HG03378 (cell line): ENCODE measurements at regions not wholly inside any gene's neighbourhood (a gene's known extent, or its start where the extent isn't known, plus 50 kb on each side); places are given as distances from the start of the nearest gene placed in this dataset.

Source experiments
- ATAC-seq: cut with Tn5 transposase; IDR thresholded peaks from one replicate; pipeline ENCODE4 v1.9.1; 2021; ENCODE audit warnings: mild to moderate bottlenecking, moderate library complexity; ENCODE audit not compliant: unreplicated experiment

DNA sequence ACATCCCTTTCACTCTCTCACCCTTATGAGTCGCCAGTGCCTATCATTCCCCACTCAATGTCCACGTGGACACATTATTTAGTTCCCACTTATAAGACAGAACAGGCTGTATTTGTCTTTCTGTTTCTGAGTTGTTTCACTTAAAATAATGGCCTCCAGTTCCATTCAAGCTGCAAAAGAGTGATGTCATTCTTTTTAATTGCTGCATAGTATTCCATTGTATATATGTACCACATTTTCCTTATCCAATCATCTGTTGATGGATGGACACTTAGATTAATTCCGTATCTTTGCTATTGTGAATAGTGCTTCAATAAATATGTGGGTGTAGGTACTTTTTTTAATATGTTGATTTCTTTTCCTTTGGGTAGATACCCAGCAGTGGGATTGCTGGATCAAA lies 79.1 kb downstream of the ZNF365 start:
- ATAC-seq: no peak

DNA sequence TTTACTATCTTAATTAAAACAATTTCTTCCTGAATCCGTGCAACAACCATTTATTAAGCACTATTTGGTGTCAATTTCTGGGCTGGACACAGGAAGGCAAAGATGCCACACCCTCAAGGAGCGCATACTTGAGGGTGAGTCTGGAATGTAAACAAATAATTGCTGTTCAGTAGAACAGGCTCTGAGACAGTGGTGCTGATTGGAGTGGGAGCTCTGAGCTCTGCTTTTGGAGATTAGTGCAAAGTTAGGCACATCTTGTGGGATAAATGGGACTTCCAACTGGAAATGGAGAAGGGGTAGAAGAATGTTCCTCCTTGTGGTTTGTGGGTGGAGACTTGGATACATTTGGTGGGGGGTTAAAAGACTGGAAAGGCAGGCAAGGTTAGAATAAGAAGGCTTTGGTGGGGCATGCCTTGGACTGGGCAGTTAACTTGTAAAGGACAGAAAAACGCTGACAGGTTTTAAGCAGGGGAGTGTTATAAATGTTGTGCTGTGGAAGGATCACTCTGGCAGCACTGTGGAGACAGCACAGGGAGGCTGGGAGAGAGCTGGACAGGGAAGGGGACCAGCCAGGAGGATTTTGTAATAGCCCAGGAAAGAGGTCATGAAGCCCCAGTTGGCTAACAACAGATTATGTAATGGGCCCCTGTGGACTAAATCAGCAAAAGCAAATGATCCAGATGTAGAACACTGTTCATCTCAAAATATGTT lies 80.7 kb downstream of the ZNF365 start:
- no peak for ATAC-seq

DNA sequence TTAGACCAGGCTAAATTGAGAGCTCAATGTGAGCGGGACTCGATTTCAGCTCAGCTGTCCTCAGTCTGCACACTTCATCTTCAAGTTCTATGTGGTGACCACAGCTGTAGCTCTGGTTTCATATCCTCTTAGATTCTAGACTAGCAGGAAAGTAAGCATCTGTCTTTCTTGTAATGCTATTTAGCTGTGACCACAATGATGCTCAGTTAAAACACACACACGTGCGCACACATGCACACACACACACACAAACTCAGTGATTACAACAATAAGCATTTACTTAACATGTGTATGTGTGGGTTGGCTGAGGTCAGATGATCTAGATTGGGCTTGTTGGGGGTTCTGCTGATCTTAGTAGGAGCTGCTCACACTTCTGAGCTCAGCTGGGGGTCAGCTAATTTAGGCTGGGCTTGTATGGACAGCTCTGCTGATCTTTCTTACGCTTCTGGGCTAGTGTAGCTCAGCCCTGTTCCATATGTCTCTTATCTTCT lies 82.5 kb downstream of the ZNF365 start:
- peak; percentile 99 for ATAC-seq

DNA sequence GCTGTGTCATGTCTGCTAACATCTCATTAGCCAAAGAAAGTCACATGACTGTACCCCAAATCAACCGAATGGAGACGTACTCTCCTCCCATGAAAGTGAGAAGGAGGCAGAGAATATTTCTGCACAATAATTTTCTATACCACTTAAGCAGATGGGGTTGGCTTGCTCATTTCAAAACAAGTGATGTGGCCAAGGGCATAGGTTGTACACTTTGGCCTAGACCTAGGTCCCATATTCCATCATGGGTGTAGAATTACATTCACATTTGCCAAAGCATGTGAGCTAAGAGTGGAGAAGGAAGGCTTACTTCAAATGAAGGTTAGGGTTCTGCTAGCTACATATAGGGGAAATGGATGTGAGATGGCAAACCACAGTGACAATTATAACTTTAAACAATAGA lies 83.0 kb downstream of the ZNF365 start:
- ATAC-seq: no peak

DNA sequence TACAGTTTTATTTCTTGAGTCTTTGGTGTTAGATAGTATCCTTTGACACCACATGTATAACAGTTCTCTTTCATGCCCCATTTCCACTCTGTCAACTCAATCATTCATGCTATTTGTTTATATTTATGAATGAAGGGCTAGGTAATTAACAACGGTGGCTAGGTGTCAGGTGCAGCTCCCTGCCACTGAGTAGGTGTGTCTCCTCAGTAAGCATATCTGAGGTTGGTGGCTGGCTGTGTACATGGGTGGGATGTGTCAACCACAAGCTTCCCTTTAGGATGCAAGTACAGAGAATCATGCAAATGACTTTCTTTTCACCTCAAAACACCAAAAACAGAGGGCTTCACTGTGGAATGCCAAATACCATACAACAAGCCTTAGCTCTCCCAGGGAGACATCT lies 83.4 kb downstream of the ZNF365 start:
- ATAC-seq: peak; percentile 29

DNA sequence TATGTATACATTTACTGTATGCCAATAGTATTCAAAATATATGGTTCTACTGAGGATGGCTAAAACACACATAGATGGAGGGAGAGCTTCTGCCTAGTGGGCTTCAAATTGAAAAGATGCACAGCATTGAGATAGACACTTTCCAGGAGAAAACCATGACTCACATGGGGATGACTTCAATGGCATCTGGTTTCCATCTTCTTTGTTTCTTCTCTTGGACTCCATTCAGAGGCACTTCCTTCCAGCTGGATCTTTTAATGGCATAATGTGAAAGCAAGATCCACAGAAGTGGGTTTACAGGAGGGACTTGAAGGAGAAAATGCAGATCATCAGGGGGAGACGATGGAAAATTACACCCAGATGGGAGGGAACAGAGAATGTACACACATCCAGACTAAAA lies 84.9 kb downstream of the ZNF365 start:
- ATAC-seq: no peak

DNA sequence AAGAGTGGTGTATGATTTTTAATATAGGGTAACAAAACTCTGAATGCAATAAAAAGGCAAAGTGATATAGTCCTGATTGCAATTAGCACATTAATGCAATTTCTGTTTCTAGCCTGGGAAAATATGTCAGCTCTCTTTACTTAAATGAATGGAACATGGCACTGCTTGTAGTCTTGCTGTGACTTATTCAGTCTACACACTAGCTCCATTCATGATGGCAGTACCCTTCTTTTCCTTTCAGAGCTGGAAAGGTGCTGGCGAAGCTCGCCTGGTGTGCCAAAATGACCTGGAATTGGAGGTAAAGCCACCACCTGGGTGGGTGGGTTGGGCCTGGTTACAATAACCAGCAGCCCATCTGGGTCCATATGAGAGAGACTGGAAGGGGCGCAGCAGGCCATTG lies 85.3 kb downstream of the ZNF365 start:
- ATAC-seq: no peak

DNA sequence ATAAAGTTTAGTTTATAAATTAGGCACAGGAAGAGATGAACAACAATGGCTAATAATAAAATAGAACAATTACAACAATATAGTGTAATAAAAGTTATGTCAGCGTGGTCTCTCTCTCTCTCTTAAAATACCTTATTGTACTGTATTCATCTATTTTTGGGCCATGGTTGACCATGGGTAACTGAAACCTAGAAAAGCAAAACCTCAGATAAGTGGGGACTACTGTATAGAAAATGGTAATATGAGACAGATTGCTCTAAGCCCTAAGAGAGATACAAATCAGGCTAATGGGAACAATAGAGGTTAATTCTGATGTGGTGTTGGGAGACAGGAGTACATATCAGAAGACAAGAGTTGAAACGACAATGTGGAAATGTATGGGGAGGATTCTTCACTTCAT lies 86.2 kb downstream of the ZNF365 start:
- ATAC-seq: no peak

DNA sequence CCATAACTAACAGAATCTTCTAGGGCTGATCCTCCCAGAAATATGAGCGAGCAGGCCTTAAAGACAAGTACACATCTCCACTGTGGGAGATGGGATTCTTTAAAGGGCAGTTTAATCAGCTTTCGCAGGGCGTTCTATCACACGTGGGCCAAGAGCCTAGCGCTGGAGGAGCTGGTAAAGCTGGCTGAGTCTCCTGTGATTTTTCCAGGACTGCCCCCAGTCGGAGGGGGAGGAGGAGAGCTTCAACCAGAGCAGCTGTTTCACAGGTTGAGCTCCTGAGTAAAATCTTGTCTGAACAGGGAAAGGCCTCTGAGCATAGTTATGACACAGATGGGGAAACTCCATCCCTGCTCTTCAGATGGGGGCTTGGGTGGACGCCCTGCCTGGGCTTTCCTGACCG lies 87.0 kb downstream of the ZNF365 start:
- no peak for ATAC-seq

DNA sequence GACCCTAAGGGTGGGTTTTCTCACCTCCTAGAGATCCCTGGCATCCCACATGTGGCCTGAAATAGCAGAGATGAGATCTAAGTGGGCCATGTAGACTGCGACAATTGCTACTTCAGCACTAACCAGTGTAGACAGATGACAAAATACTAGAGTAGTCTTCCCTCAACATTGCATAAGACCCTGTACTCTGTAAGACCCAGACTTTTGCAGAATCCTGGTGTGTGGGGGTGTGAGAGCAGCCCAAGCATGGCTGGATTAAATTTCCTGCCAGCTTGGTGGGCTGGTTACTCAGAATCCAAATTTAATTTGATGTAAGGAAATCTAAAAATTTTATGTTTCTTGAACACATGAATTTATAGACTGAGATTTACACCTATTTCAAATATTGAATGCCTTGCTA lies 88.3 kb downstream of the ZNF365 start:
- no peak for ATAC-seq

DNA sequence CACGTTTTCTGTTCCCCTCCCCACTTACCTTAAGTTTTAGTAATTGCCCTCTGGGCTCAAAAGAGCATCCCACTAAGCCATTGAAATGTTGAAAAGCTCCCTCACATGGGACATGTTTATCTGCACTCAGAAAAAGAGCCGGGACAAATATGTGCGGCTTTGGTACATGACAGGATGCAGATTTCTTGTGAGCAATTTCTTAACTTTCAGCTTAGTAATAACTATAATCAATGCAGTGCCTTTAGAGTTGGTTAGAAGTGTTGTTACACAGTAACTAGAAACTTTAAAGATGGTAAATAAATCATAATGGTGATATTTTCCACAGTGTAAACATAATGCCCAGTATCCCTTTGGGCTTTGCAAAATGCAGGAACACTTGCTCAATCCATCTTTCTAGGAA lies 89.2 kb downstream of the ZNF365 start:
- no peak for ATAC-seq

DNA sequence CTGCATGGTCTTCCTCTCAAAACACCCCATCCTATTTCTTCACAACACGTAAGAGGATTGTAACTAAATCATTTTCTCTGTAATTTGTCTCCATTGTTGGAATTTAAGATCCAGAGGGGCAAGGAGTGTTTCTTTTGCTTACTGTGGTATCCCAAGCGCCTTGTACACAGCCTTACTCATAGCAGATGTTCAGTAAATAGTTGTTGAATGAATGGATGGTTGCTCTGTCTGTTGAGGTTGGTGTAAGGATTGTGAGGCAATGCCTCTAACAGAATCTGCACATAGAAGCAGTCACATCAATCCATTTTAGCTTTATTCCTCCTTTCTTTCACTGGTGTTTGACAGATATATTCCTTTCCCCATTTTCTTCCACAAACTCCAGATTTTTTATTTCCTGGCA lies 90.1 kb downstream of the ZNF365 start:
- ATAC-seq: no peak

DNA sequence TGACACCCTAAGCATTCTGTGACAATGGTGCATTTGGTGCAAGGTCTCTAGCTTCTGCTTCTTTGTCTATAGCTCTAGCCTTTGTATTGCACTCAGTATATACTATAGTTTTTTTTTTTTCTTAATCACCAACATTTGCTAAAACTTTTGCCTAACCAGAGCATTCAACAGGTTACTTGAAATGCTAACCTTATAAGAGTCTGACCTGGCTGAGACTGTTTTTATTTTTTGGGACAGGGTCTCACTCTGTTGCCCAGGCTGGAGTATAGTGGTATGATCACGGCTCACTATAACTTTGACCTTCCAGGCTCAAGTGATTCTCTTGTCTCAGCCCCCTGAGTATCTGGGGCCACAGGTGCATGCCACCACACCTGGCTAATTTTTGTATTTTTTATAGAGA lies 92.4 kb downstream of the ZNF365 start:
- no peak for ATAC-seq

DNA sequence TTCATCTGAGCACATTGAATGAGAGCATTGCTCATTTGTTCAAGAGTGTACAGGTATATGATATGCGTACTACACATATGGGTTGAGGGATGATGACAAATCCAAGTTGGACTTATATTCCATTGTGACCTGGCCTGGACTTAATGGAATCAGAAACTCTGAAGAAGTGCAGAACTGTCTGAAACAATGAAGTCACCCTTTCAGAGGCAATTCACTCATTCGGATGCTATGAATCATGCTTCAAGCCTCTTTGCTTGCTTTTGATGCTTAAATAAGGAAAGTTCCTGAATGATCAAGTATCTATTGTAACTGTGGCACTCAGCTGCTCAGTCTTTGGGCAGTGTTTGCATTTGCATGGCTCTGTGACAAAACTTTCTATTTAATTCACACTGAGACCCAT lies 93.4 kb downstream of the ZNF365 start:
- no peak for ATAC-seq

DNA sequence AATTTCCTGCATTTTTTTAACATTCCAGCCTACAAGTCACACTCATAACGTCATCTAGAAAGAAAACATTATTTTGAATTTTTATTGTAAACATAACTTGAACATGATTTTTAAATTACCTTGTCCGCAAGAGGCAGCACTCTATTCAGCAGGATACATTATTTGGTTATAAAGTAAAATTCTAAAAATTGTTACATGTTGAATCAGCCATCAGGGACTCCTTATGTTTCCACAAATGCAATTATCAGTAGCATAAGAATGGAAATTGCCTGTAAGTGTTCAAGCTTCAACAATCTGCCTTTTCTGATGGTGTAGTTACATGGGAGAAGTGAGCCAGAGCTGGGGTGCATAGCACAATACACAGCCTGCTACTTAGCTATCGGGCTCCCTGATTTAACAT lies 97.5 kb downstream of the ZNF365 start:
- ATAC-seq: no peak

DNA sequence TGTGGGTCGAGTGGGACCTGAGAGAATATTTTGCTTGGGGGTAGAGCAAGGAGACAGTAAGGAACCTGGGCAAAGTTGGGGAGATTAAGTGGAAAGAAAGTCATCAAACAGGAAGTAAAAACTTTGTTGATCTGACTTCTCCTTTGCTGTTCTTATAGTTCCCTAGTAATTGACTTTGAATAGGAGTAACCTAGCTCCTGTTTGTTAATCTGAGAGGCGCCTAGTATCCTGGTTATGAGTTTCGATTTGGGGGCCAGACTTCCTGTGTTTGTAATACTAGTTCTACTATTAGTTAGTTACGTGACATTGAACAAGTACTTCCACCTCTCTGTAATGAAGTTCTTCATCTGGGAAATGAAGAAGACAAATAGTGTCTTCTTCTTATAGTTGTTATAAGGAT lies 99.1 kb downstream of the ZNF365 start:
- no peak for ATAC-seq

DNA sequence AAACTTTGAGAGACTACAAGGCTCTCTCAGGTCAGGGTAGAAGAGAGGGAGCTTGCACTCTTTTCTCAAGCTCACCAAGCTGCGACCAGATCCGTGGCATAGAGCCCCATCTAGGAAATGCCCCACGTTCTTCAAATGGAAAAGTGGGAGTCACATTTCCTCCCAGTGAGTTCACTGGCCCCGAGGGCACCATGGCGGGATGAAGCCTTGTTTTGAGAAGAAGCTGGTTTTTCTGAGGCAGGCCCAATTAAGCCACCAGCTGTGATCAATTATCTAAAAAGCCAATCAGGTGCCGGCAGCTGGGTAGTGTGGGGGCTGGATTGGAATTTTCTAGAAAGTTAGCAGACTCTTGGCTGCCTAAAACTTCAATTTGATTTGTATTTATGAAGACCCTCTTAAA lies 101.4 kb downstream of the ZNF365 start:
- no peak for ATAC-seq

DNA sequence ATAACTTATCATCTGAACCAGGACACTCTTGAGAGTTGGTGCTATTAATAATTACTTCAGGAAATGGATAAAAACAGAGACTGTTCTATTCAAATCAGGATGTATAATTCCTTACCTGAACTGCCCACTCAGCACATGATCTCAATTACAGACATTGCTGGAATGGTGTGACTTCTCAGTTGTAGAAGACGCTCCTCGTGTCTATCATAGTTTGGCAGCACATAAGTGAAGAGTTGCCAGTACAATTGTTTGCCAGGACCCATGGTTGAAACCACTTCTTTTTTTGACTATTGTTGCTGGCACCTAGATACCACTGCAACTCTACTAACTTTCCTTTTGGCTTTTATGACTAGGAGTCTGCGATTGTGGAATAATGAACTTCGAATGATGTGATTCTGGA lies 105.4 kb downstream of the ZNF365 start:
- no peak for ATAC-seq

DNA sequence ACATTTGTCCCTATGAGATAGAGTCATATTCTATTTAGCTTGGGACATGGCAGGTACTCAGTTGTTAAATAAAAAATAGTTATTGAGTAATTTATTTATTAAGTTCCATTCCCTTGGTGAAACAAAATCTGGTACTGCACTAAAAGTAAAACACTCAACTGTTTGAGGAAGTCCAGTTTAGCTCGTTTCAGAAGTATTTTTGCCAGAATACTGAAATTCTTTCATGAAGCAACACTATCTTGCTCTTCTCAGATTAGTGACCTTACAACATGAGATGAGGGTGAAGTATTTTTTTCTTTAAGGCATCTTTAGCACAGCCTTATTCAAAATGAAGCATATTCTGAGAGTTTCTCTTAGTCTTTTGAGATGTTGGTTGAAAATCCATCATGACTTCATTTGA lies 106.0 kb downstream of the ZNF365 start:
- ATAC-seq: no peak

DNA sequence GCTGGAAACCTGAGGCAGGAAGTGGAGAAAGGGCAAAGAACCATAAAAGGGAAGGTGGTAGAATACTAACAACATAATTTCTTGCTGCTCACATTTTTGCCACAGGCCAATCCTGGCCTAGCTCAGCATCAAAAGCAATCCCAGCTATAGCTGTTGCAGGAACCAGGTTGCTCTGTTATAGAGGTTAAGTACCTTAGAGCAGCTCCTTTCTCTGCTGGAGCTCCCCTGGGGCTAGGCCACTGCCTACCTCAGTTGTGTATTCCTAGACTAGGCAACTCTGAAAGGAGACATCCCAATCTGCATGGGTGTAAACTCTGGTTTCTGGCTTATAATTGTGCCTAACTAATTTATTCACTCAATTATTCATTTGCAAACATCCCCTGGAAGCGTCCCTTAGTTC lies 108.4 kb downstream of the ZNF365 start:
- no peak for ATAC-seq

DNA sequence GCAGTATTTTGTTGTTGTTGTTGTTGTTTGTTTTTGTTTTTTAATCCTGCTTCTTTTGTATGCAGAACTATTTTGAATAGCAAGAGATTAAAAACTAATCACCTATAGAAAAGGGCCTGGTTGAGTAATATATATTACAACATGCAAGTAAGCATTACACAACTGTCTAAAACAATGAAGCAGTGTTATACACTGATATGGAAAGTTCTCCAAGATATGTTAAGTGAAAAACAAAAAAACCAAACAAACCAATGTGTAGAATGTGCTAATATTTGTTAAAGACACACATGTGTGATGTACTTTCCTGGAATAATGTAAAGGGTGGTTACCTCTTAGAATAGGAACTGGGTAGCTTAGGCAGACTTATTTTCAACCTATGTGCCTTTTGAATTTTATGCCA lies 117.4 kb downstream of the ZNF365 start:
- no peak for ATAC-seq

DNA sequence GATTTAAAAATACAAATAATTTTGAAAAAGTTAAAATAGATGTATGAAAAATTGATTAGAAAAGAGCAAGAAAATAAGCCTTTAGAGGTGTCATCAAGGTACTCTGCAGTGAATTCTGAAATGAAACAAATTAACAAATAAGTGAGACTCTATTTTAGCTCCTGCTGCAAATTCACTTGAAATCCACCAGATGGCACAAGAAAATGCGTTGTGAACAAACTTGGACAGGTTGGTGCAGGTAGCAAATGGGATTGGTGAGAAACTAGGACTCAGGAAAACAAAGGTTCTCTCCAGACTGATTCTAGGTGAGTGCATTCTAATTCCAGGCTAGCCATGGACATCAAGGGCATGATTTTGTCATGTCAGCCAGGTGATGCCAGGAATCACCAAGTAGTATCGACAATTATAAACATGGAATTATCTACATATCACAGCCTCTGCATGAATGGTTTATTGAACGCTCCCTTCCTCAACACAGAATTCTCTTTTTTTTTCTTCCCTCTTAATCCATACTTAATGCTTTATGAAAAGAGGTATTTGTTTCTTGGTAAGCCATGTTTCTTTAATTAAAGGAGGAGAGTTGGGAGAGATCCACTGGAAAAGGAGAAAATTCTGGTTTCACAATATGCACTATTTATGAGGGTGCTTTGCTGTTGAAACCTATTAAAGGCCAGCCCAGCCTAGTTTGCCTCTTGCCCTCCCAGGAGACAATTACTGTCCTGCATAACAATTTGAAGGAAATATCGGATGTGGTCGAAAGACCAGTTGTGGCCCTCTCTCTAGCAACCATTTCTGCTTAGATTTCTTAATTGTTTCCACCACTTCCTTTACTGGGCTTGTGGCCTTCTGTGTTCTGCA lies 118.1 kb downstream of the ZNF365 start:
- ATAC-seq: no peak

DNA sequence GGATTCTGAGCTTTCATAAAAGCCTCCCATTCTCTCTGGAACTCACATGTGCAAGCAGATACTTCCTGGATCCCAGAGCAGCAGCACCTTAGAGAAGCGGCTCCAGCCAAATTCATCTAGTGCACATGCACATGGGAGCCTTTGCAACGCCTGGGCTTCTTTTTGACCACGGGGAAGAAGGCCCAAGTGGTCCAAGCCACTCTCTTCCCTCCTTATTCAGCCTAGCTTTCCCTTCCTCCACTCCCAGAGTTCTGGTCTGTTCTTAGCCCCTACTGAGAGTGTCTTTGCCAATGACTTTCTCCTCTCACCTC lies 118.7 kb downstream of the ZNF365 start:
- ATAC-seq: no peak
